SK-N-SH (cell line): ENCODE measurements at regions not wholly inside any gene's neighbourhood (a gene's known extent, or its start where the extent isn't known, plus 50 kb on each side); places are given as distances from the start of the nearest gene placed in this dataset.

Experiments
- EZH2phosphoT487 ChIP-seq: fragments of 200-600 bp; sonication (generic); IDR thresholded peaks from 2 replicates; pipeline ENCODE4 v1.6.1; 2017; ENCODE audit warnings: low read depth, mixed run types, mild to moderate bottlenecking, antibody characterized with exemption, moderate library complexity, borderline replicate concordance
- FOSL2 ChIP-seq: IDR thresholded peaks from 2 replicates; pipeline ENCODE4 v1.4.0; 2012; ENCODE audit warnings: low read depth, mild to moderate bottlenecking, moderate library complexity, borderline replicate concordance
- FOXM1 ChIP-seq: IDR thresholded peaks from 2 replicates; pipeline ENCODE4 v1.4.0; 2012; ENCODE audit warnings: low read depth, mild to moderate bottlenecking
- ZBTB33 ChIP-seq: IDR thresholded peaks from 2 replicates; pipeline ENCODE4 v1.4.0; 2012; ENCODE audit warnings: low read depth, borderline replicate concordance

- TF ChIP-seq FOXM1: no peak
- no peak for TF ChIP-seq ZBTB33
- TF ChIP-seq FOSL2: 0 out of 2 replicates have a peak, but pooled peaks have one; percentile 5
- no peak for TF ChIP-seq EZH2phosphoT487
These were observed 1200.0 kb downstream of the CDH11 start for GRCh38 chr16:63921737-63922295.
